Activated CD4-positive, alpha-beta T cell treated with anti-CD3 and anti-CD28 coated beads, Interleukin-2, amount 10 ng/mL, durations not matched to agents 7 days and 5 days (primary cell): ENCODE measurements at regions not wholly inside any gene's neighbourhood (a gene's known extent, or its start where the extent isn't known, plus 50 kb on each side); places are given as distances from the start of the nearest gene placed in this dataset.

Experiments
- CTCF ChIA-PET: fragments of 350-600 bp; sonication (Branson Sonifier 250); formaldehyde crosslinking; loops from one replicate; lab custom pipeline; 2021; ENCODE audit warnings: antibody characterized with exemption; lab: Charles Lee
- POLR2A ChIA-PET: fragments of 350-600 bp; sonication (Branson Sonifier 250); formaldehyde crosslinking; loops from one replicate; lab custom pipeline; 2021; ENCODE audit warnings: antibody characterized with exemption; lab: Charles Lee
- DNase-seq: peaks from one replicate; pipeline ENCODE4 v3.0.0-alpha.2; 2020
- H3K27ac Mint-ChIP-seq: one replicate; pipeline ENCODE4 v1.8.0; 2021; ENCODE audit warnings: mild to moderate bottlenecking, moderate library complexity, mixed read lengths
- H3K27me3 Mint-ChIP-seq: one replicate; pipeline ENCODE4 v1.8.0; 2021; ENCODE audit warnings: mixed read lengths
- H3K36me3 Mint-ChIP-seq: one replicate; pipeline ENCODE4 v1.8.0; 2021; ENCODE audit warnings: low read depth, mixed read lengths
- H3K4me1 Mint-ChIP-seq: one replicate; pipeline ENCODE4 v1.8.0; 2021; ENCODE audit warnings: mixed read lengths
- H3K4me3 Mint-ChIP-seq: one replicate; pipeline ENCODE4 v1.8.0; 2021; ENCODE audit warnings: mild to moderate bottlenecking, moderate library complexity, mixed read lengths
- H3K9me3 Mint-ChIP-seq: one replicate; pipeline ENCODE4 v1.8.0; 2021; ENCODE audit warnings: mixed read lengths

DNA sequence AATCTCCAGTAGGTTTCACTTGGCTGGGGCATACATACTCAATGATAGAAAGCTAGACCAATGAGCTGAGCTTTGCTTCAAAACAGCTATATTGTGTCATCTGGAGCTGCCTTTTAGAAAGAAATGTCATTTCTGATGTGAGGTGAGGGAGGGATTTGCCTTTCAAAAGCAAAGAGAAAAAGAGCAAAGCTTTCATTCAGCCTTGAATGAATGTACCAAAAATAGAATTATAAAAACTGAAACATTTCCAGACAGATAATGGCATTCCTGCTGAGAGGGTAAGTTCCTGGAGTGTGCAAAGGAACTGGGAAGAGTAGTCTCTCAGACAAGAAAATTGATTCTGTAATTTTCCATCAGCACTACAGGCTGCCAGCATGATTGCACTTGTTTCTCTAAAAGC, 710.0 kb downstream of the LRFN5 start:
- Mint-ChIP-seq H3K4me3 (no peak overlapping the region), H3K27me3 (no peaks in the 10 kb centered on the region), H3K4me1 (no peaks in the 10 kb centered on the region), H3K36me3 (no peaks in the 10 kb centered on the region), H3K27ac (no peak overlapping the region), H3K9me3 (peaks cover 11% of the 10 kb centered on the region)
- CTCF ChIA-PET: no interaction called here
- POLR2A ChIA-PET: no interaction called here
- DNase-seq: no peak

DNA sequence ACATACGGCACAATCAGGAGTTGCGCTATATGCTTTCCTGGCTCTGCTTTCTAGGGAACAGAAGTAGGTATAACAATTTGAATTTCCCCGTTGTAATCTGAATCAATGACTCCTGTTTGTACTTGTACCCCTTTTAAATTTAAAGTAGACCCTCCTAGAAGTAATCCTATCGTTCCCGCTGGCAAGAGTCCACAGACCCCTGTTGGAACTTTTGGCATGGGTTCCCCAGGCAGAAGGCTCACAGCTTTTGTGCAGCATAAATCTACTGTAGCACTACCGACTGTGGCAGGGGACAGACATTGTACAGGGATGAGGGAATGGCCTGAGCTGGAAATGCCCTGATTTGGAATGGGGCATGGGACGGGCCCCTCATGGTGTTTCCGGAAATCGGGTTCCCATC, 705.2 kb downstream of the LRFN5 start:
- Mint-ChIP-seq H3K4me3 (no peak overlapping the region), H3K9me3 (peaks cover 28% of the 10 kb centered on the region), H3K4me1 (no peaks in the 10 kb centered on the region), H3K27ac (no peak overlapping the region), H3K36me3 (no peaks in the 10 kb centered on the region), H3K27me3 (no peaks in the 10 kb centered on the region)
- DNase-seq: no peak
- CTCF ChIA-PET: no interaction called here
- POLR2A ChIA-PET: no interaction called here

DNA sequence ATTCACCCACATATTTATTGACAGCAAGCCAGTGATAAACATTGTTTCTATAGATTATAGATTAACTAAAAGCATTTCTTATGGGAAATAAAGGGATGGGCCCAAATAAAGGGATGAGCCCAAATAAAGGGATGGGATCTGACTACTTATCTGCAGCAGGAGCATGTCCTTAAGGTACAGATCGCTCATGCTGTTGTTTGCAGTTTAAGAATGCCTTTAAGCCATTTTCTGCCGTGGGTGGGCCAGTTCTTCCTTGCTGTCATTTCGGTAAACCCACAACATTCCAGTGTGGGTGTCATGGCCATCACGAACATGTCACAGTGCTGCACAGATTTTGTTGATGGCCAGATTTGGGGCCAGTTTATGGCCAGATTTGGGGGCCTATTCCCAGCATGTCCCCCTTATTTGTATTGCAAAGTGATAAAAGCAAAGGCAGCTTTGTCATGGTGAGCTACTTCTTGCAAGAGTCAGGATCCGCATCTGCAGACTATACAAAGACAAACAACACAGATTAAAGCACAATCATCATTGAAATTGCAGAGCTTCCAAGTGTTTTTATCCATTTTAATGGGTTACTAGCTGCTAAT, 700.7 kb downstream of the LRFN5 start:
- H3K27ac Mint-ChIP-seq: no peak overlapping the region
- H3K4me3 Mint-ChIP-seq: no peak overlapping the region
- H3K9me3 Mint-ChIP-seq: peaks cover 30% of the 10 kb centered on the region
- no peaks in the 10 kb centered on the region for H3K36me3 Mint-ChIP-seq
- CTCF ChIA-PET: no interaction called here
- no peak for DNase-seq
- H3K27me3 Mint-ChIP-seq: no peaks in the 10 kb centered on the region
- H3K4me1 Mint-ChIP-seq: no peaks in the 10 kb centered on the region
- POLR2A ChIA-PET: no interaction called here

DNA sequence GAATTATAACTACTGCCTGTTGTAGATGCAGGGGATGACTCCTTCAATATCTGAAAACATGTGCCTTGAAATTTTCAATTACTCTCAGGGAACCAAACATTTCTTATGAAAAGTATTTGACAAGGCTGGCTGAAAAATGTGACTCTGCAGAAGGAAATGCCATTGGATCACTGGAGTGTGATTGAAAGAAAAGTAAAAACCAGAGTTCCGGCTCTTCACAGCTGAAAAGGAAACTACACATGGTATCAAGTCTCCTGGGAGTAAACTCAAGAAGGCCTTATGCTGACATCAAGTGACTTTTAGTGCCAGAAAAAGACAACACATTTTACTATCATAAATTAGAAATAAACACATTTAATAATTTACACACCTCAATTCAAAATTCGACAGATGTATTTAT, 693.0 kb downstream of the LRFN5 start:
- no peaks in the 10 kb centered on the region for H3K4me1 Mint-ChIP-seq
- DNase-seq: no peak
- H3K4me3 Mint-ChIP-seq: no peak overlapping the region
- no peaks in the 10 kb centered on the region for H3K27me3 Mint-ChIP-seq
- H3K27ac Mint-ChIP-seq: no peak overlapping the region
- ChIA-PET POLR2A (no interaction called here), CTCF (no interaction called here)
- no peaks in the 10 kb centered on the region for H3K36me3 Mint-ChIP-seq
- peaks cover 3% of the 10 kb centered on the region for H3K9me3 Mint-ChIP-seq

DNA sequence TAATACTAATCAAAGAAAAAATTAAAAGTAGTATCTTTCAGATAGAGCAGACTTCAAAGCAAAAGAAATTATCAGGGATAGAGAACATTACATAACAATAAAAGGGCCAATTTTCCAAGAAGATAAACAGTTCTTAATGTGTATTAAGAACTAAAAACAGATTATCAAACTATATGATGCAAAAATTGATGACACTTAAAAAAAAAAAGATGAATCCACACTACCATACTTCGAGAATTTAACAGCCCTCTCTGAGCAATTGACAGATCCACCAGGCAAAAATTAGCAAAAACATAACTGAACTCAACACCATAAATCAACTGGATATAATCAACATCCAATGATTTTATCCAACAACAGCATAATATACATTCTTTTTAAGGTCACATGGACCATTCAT, 686.5 kb downstream of the LRFN5 start:
- Mint-ChIP-seq H3K4me3 (no peak overlapping the region), H3K27ac (no peak overlapping the region), H3K36me3 (no peaks in the 10 kb centered on the region), H3K27me3 (no peaks in the 10 kb centered on the region), H3K9me3 (peaks cover 12% of the 10 kb centered on the region), H3K4me1 (no peaks in the 10 kb centered on the region)
- POLR2A ChIA-PET: no interaction called here
- DNase-seq: no peak
- CTCF ChIA-PET: no interaction called here

DNA sequence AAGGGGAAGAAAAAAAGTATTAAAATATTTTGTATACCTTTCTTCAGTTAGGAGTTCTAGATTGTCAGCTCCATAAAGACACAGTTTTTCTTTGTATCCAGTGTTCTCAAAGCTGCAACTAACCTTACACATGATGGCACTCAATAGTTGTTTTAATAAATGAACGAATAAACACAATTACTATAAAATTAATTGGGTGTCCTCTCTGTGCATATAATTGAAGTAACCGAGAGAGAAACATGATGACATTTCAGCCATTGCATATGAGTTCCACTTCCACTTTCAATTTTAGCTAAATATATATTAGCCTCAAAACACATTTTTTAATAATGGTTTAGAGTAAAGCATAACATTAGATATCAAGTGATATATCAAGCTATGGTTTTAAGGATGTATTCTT, 671.2 kb downstream of the LRFN5 start:
- ChIA-PET POLR2A (no interaction called here), CTCF (no interaction called here)
- no peaks in the 10 kb centered on the region for H3K4me1 Mint-ChIP-seq
- no peaks in the 10 kb centered on the region for H3K27me3 Mint-ChIP-seq
- H3K9me3 Mint-ChIP-seq: peaks cover 16% of the 10 kb centered on the region
- DNase-seq: no peak
- no peak overlapping the region for H3K4me3 Mint-ChIP-seq
- H3K27ac Mint-ChIP-seq: no peak overlapping the region
- H3K36me3 Mint-ChIP-seq: no peaks in the 10 kb centered on the region

DNA sequence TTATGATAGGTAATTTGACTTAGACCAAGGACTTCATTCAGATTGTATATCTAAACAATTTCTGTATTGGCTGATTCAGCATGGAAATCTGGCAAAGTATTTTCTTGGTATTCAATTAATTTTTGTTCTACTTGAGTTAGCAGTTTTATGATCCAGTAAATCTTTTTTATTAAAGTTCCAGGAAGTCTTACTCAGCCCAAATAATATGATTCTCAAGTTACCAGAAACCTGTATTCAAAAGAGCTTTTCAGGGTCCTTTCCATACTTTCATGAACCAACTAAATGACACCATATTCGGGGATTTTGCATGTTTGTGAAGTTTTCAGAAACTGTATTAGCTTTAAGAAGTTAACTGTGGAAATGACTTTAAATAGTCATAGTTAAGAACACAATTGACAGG, 662.6 kb downstream of the LRFN5 start:
- peaks cover 20% of the 10 kb centered on the region for H3K9me3 Mint-ChIP-seq
- no peak overlapping the region for H3K27ac Mint-ChIP-seq
- no peak overlapping the region for H3K4me3 Mint-ChIP-seq
- no peaks in the 10 kb centered on the region for H3K36me3 Mint-ChIP-seq
- CTCF ChIA-PET: no interaction called here
- H3K4me1 Mint-ChIP-seq: no peaks in the 10 kb centered on the region
- POLR2A ChIA-PET: no interaction called here
- DNase-seq: no peak
- no peaks in the 10 kb centered on the region for H3K27me3 Mint-ChIP-seq

DNA sequence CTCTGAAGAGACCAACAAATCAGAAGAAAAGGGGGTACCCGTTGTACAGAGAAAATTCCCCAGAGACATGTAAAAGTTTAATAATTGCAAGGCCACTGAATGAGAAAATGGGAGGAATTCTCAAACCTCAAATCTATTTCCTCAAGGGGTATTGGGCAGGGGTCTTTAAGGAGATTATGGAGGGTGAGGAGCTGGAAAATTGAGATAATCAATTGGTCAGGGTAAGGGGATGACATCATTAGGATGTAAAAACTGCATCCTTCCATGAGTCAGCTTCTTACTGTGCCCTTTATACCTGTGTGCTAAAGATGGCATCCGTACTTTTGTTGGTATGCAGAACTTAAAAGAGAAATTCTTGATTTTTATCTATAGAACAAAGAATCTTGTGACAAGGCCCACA, 641.5 kb downstream of the LRFN5 start:
- H3K27me3 Mint-ChIP-seq: no peaks in the 10 kb centered on the region
- ChIA-PET CTCF (no interaction called here), POLR2A (no interaction called here)
- H3K36me3 Mint-ChIP-seq: no peaks in the 10 kb centered on the region
- H3K4me1 Mint-ChIP-seq: no peaks in the 10 kb centered on the region
- H3K9me3 Mint-ChIP-seq: peaks cover 2% of the 10 kb centered on the region
- no peak overlapping the region for H3K4me3 Mint-ChIP-seq
- no peak overlapping the region for H3K27ac Mint-ChIP-seq
- DNase-seq: no peak

DNA sequence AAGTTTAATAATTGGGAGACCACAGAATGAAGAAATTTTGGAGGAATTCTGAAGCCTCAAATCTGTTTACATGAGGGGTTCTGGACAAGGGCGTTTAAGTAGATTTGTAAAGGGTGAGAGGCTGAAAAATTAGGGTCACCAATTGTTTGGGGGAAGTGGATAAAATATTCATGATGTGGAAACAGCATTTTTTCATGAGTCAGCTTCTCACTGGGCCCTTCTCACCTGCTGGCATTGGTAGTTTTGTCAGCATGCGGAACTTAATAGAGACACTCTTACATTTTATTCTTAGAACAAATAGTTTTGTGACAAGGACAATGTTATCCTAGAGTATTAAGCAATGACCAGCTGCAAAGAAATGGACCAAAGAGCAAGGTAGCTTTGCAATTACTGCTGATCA, 634.4 kb downstream of the LRFN5 start:
- Mint-ChIP-seq H3K9me3 (peaks cover 8% of the 10 kb centered on the region), H3K4me1 (no peaks in the 10 kb centered on the region), H3K4me3 (no peak overlapping the region), H3K36me3 (no peaks in the 10 kb centered on the region), H3K27ac (no peak overlapping the region), H3K27me3 (no peaks in the 10 kb centered on the region)
- CTCF ChIA-PET: no interaction called here
- no peak for DNase-seq
- POLR2A ChIA-PET: no interaction called here

DNA sequence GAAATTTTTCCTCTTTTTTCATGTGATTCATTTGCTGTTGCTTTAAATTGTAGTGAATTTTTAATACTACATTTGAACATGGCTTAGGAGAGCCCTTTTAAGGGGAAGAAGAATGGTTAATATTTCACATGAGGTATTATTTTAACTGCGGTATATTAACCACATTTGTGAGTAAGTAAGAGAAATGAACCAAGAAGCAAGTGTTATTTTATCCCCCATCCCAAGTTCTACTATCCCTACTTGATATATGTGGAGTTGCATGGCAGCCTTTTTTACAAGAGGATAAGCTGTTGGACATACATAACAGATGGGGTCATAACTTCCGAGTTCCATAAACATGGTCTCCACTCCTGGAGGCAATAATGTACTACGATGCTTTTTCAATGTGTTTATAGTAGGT, 623.3 kb downstream of the LRFN5 start:
- DNase-seq: no peak
- ChIA-PET POLR2A (no interaction called here), CTCF (no interaction called here)
- no peak overlapping the region for H3K4me3 Mint-ChIP-seq
- H3K9me3 Mint-ChIP-seq: peaks cover 3% of the 10 kb centered on the region
- no peaks in the 10 kb centered on the region for H3K4me1 Mint-ChIP-seq
- H3K36me3 Mint-ChIP-seq: no peaks in the 10 kb centered on the region
- no peaks in the 10 kb centered on the region for H3K27me3 Mint-ChIP-seq
- no peak overlapping the region for H3K27ac Mint-ChIP-seq

DNA sequence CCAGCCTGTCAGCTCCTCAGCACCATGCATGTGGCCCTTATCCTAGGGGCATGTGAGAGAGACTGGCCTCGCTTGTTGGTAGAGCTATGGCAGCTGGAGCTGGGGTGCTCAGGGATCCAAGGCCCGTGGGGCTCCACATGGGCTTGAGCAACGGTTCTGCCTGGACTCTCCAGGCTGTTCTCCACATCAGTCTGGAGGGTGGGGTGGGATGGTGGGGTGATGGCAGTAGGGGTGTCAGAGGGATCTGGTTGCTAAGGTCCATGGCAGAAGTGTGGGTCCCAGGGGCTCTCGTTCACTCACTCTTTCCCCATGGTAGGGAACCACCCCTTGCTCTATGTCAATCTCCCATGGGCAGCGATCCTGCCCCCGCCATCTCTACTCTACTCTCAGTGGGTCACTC, 622.6 kb downstream of the LRFN5 start:
- ChIA-PET CTCF (no interaction called here), POLR2A (no interaction called here)
- no peak overlapping the region for H3K4me3 Mint-ChIP-seq
- H3K27me3 Mint-ChIP-seq: no peaks in the 10 kb centered on the region
- H3K4me1 Mint-ChIP-seq: no peaks in the 10 kb centered on the region
- H3K36me3 Mint-ChIP-seq: no peaks in the 10 kb centered on the region
- peaks cover 3% of the 10 kb centered on the region for H3K9me3 Mint-ChIP-seq
- DNase-seq: no peak
- no peak overlapping the region for H3K27ac Mint-ChIP-seq

DNA sequence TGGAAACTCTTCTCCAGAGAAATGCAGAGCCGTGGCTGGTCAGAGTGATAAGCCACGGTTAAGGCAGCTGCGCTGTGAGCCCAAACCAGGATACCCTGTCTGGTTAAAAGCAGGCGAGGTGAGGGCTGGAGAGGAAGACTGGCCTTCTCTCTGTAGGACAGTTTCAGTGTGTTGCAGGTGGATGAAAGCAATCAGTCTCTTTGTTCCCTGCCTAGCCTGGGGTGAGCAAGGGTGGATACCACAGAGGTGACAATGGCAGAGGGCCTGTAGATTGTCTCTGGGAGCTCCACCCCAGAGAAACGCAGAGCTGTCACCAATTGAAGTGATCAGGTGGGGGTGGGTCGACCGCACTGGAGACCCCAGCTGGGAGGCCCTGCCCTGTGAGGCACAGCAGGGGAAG, 621.9 kb downstream of the LRFN5 start:
- H3K4me3 Mint-ChIP-seq: no peak overlapping the region
- ChIA-PET CTCF (no interaction called here), POLR2A (no interaction called here)
- DNase-seq: no peak
- peaks cover 3% of the 10 kb centered on the region for H3K9me3 Mint-ChIP-seq
- H3K4me1 Mint-ChIP-seq: no peaks in the 10 kb centered on the region
- H3K36me3 Mint-ChIP-seq: no peaks in the 10 kb centered on the region
- no peaks in the 10 kb centered on the region for H3K27me3 Mint-ChIP-seq
- H3K27ac Mint-ChIP-seq: no peak overlapping the region

DNA sequence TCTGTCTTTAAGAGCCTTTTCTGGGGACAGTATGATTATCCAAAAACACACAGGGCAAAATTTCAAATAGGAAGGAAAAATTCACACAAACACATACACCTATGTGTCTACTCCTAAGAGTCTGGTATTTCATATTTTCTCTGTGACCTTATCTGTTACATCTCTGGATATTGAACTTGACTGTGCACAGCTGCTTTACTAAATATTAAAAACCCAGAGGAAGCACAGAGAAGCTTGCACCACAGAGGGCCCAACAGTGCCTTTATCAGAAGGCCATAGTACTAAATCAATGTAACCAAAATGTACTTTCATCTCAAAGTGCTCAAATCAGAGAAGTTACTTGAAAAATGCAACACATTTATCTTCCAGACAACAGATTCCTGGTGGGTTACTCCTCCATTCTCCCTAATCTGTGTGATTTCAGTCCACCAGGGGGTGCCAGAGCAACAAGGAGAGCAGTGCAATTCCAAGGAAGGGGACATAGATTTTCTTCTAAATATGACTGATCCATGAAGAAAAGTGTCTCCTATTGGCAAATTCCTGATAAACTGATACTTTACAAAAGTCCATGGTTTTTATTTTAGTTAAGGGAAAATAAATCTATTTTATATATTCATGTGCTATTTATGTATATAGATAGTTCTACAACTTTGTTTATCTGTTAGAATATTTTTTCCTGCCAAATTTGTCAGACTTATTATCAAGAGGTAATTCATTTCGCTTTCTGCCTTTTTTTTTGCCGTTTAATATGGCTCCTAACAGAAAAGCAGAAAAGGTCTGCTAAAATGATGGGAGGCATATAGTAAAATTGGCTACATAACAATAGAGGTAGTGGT, 617.6 kb downstream of the LRFN5 start:
- no peak overlapping the region for H3K4me3 Mint-ChIP-seq
- H3K27me3 Mint-ChIP-seq: no peaks in the 10 kb centered on the region
- H3K4me1 Mint-ChIP-seq: no peaks in the 10 kb centered on the region
- H3K27ac Mint-ChIP-seq: no peak overlapping the region
- ChIA-PET CTCF (no interaction called here), POLR2A (no interaction called here)
- no peaks in the 10 kb centered on the region for H3K9me3 Mint-ChIP-seq
- no peaks in the 10 kb centered on the region for H3K36me3 Mint-ChIP-seq
- DNase-seq: peak; percentile 8

DNA sequence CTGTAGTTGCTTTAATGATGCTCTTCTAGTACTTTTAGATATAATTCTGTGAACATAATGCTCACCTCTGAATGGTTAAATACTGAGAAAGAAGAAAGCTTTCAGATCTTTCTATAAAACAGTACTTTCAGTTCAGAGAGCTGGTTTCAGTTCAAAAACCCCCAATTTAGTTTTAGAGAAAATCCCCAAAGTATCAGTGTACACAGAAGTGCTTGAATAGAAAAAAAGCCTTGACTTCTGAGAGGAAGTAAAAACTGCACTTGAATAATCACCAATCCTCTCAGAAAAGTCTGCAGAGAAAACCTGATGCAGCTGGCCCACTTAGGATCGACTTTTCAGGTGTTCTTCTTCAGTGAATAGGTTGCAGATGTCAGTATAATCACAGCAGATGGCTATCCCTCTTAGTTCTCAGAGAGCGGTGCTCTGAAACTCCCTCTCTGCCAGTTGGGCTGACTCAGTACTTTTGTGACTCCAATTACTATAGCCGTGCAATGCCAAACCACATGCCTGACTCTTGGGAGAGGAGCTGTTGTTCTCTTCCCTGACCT, 616.3 kb downstream of the LRFN5 start:
- Mint-ChIP-seq H3K4me1 (no peaks in the 10 kb centered on the region), H3K27ac (no peak overlapping the region), H3K36me3 (no peaks in the 10 kb centered on the region), H3K4me3 (no peak overlapping the region), H3K9me3 (no peaks in the 10 kb centered on the region), H3K27me3 (no peaks in the 10 kb centered on the region)
- DNase-seq: no peak
- CTCF ChIA-PET: no interaction called here
- POLR2A ChIA-PET: no interaction called here
